HG03196 (cell line): ENCODE measurements at regions not wholly inside any gene's neighbourhood (a gene's known extent, or its start where the extent isn't known, plus 50 kb on each side); places are given as distances from the start of the nearest gene placed in this dataset.
"Not testable (repeated sequence)": the region's sequence is repeated elsewhere in the genome, so short reads cannot be mapped to it uniquely, and the experiment has no call there.

ENCODE experiments used
- ATAC-seq: cut with Tn5 transposase; IDR thresholded peaks from one replicate; pipeline ENCODE4 v1.9.1; 2021; ENCODE audit not compliant: unreplicated experiment

DNA sequence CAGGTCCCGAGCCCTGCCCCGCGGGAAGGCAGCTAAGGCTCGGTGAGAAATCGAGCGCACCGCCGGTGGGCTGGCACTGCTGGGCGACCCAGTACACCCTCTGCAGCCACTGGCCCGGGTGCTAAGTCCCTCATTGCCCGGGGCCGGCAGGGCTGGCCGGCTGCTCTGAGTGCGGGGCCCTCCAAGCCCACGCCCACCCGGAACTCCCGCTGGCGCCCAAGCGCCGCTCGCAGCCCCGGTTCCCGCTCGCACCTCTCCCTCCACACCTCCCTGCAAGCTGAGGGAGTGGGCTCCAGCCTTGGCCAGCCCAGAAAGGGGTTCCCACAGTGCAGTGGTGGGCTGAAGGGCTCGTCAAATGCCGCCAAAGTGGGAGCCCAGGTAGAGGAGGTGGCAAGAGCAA, 63.2 kb upstream of the IER3 start:
- not testable (repeated sequence) for ATAC-seq

DNA sequence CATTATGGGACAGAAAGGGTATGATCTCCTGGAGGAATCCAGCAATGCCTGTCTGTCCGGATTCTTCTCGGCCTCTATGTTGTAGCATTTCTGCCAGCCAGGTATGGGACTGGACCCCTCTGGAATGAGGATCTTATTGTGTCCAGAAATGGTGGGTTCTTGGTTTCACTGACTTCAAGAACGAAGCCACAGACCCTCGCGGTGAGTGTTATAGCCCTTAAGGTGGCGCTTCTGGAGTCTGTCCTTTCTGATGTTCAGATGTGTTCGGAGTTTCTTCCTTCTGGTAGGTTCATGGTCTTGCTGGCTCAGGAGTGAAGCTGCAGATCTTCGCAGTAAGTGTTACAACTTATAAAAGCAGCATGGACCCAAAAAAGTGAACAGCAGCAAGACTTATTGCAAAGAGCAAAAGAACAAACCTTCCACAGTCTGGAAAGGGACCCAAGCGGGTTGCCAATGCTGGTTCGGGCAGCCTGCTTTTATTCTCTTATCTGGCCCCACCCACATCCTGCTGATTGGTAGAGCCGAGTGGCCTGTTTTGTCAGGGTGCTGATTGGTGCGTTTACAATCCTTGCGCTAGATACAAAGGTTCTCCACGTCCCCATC, 62.3 kb upstream of the IER3 start:
- no peak for ATAC-seq

DNA sequence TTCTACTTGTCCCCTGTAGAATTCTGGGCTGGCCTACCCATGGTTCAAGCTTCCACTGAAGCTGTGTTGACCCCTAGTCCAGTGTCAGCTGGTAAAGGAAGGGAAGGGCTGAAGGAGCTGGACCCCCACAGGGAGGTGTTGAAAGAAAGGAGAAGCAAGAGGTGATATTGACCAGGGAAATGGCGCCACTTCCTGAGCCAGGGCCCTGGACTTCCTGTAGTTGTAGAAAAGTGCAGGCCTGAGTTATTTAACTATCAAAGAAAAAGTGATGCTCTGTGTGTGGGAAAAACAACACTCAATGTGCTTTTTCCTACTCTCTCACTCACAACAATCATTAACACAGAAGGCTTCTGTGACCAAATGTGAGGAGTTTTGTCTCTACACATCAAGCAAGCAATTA, 60.0 kb upstream of the IER3 start:
- ATAC-seq: no peak

DNA sequence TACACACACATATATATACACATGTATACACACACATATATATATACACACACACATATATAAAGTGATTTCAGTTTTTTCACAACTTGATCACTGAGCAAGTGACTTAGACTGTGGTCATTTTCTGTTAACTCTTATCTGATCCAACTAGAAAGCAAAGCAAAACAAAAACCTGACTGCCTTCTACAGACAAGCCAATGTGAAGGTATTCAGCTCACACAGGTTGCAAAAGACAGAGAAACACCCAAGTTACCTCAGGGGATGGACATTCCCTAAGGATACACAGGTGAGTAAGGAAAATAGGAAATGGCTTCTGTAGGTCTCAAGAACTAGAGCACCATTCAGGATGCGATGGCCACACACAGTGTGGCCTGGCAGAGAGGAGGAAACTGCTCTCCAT, 58.4 kb upstream of the IER3 start:
- no peak for ATAC-seq

DNA sequence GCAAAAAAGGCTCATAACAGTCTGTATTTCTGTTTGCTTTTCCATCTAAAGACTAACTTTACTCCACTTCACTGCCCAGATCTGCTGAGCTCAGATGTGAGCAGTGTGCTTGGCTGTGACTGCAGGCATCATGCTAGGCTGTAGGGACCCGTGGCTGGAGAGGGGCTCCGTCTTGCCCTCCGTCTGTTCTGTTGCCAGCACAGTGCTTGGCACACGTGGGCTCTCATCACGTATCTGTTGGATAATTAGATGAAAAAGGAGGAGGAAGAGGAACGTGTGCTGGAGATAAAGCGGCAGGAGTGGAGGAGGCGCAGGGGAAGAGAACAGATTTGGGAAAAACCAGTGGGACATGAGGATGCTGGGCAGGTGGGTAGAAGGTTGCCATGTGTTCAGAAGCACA, 57.6 kb upstream of the IER3 start:
- ATAC-seq: no peak

DNA sequence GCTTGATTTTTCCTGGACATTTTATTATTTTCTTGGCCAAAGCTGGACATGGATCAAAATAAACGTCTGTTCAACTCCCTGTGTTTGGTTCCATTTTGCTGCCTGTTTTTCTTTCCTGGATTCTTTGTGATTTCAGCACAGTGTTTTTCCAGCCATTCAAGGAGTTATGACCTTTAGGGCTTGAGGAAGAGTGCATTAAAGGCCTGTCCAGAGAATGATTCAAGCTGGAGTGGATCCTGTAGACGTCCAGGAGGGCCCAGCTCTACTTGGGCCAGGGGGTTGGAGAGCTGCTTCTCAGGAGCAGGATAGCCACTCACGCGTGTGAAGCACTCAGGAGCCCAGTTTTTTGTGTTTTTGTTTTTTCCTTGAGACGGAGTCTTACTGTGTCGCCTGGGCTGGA, 56.5 kb upstream of the IER3 start:
- no peak for ATAC-seq

DNA sequence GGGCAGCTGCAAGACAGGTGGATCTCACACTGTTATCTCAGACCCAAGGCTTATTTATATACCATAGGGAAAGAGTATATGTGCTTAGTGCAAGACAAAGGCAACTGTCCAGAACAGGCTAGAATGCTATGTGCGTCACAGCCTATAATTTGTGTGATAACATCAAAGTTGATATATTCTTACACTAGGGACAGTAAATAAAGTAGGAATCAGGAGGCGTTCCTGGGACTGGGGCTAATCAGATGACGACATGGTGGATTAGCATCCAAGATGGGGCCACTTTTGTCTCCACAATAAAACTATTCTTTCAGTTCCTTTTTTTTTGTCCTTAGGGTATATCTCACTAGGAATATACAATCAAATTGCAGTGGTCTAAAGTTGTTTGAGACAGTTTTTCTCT, 54.9 kb upstream of the IER3 start:
- no peak for ATAC-seq

DNA sequence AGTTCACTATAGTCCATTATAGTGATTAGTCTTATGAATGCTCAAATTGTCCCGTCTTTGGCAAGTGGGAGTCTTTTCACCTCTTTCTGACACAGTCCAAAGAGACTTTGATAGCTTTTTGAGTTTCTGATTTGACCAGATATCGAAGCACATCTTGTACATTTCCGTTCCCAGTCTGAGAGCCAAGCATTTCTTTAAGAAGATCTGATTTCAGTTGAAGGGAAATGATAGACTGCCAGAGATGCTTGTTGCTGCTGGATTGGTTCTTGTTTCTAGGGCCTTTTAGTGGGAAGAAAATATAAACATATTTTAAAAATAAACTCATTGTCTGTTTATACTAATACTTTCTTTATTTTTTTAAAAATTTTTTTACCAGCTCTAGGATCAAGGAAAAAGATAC, 54.1 kb upstream of the IER3 start:
- ATAC-seq: no peak

DNA sequence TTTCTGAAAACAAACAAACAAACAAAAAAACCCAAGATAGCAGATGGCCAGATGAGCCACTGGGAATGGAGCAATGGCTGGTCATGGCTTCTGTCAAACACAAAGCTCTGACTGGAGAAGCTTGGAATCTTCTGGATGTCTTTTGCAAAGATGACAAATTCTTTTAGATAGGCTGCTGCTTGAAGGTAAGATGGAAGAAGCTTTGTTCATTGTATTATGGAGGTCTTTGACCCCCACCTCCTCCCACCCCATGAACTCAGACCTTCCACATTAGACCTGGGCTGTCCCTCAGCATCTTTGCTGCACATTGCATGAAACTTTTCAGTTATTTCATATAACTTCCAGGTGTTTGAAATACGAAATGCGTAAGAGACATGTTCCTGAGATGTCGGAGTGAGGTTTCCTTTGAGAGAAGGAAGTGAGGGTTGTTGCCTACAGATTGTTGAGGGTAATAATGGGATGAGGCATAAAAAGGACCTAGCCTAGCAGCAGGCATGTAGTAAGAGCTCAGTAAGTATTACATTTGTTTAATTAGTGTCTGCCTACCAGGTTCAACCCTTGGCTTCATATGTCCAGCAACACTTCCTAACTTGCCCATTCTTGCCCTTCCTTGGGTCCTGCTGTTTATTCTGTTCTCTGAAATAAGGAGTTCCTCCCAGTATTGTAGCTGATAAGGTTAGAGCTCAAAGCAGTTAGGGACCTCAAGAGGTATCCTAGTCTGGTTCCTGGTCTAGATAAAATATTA, 51.4 kb upstream of the IER3 start:
- ATAC-seq: no peak
